ENCODE measurements at regions not wholly inside any gene's neighbourhood (a gene's known extent, or its start where the extent isn't known, plus 50 kb on each side); places are given as distances from the start of the nearest gene placed in this dataset.

DNA sequence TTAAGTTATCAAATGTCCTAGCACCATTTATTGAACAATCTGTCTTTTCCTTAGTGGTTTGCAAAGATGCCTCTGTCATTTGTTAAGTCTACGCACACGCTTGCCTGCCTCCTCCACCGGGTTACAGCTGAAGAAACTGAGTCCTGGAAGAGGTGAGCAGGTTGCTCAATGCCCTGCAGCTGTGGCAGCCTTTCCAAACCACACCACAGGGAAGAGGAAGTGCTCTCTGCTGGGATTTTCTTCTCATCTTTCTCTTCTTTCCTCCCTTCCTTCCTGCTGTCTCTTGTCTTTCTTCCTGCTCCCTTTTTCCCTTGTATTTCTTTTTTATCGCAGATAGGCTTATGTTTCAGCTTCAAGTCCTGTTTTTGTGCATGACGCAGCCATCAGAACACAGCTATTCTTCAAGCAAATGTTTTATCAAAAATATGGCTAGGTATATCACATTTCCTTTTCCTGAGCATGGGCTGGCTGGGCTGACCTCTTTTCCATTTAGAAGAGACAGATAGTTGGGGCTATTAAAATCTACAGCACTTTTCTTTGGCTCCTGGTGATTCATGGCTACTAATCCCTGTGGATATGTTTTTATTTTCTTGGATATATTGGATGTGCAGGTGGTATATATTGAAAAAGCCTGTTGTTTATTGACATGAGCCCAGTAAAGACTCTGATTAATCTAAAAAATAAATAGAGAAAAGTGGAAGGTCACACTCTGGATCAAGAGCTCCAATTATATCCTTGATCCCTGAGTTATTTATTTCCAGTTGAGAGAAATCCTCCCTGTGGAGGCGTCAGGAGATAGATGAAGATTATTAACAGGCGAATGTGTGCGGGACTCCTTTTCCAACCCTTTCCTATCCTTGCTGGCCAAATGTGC, 214.6 kb downstream of the TSN start:
- DNase-seq = no peak

GRCh38 chr2:121972203-121972602, 216.8 kb downstream of the TSN start:
- DNase-seq = no peak

DNA sequence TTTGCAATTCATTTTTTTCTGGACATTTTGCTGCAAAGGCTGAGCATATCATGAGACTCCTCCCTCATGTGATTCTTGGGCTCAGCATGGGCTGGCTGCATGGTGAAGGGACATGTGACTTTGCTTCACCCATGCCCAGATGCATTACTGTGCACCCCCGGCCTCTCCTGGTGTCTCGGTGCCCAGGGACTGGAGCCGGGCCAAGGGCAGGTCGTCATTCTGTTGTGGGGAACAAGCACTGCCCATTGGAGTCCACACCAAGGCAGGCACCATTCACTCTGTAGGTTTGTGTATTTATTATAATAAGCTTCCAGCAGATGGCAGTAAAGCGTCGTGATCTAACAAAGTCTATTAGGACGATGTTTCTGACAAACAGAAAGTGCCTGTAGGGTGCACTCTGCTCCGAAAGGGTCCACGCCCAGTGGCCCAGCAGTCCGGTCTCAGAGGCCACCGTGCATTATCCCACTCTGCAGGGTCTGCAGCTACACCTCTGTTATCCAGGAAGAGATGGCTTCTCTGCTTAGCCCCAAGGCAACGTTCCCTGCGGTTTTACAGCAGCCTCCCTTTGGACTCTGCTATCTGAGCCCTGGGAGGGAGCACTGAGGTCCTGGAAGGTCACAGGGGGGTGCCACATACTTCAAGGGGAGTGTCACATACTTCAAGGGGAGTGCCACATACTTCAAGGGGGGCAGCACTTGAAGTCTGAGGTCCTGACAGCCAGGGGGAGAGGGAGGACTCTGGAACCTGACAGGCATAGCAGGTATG, 219.6 kb downstream of the TSN start:
- DNase-seq = peak; percentile 16

- no peak for DNase-seq
Observed at GRCh38 chr2:121976926-121977325, 221.5 kb downstream of the TSN start.

- DNase-seq = no peak
Observed at GRCh38 chr2:121977326-121977725, 221.9 kb downstream of the TSN start.

GRCh38 chr2:121992700-121993099, 237.2 kb downstream of the TSN start:
- no peak for DNase-seq

- no peak for DNase-seq
Observed at GRCh38 chr2:121993682-121994081, 238.2 kb downstream of the TSN start.

DNA sequence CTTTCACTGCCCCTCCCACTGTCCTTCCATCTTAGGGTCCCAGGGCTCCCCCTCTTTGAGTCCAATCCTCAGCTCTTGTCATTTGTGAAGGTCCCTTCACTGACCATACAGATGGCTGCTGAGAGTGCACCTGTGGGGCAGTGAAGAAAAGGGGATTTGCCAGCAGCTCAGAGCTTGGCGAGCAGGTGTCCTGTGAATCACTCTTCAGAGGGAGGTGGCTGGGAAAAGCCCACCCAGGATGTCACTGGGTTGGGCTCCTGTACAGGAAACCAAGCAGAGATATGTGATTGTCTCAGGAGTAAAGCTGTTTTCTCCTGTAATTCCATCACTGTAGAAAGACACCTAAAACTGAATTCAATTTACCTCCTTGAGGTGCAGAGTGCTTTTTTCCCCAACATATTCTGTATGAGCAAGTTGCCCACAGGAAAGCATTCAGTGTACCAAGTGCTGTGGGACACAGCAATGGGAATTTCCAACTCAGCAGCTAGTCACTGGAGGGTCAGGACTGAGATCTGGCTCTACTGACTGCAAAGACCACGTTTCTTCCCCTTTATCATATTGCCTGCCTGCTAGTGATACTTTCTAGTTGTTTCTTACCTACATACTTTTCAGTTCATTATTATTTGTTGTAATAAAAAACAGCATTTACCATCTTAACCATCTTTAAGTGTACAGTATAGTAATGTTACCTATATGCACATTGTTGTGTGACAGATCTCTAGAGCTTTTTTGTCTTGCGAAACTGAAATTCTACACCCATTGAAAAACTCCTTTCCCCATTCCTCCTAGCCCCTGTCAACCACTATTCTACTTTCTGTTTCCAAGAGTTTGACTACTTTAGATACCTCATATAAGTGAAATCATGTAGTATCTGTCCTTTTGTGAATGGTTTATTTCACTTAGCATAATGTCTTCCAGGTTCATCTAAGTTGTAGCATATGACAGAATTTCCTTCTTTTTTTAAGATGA, 239.1 kb downstream of the TSN start:
- DNase-seq = no peak

- DNase-seq = no peak
Observed at GRCh38 chr2:121998751-121999150, 243.3 kb downstream of the TSN start.

GRCh38 chr2:121999264-121999663, 243.8 kb downstream of the TSN start:
- no peak for DNase-seq

- no peak for DNase-seq
Observed at GRCh38 chr2:122000556-122001340, 245.3 kb downstream of the TSN start.

- no peak for DNase-seq
Observed at GRCh38 chr2:122001441-122001874, 246.0 kb downstream of the TSN start.

DNA sequence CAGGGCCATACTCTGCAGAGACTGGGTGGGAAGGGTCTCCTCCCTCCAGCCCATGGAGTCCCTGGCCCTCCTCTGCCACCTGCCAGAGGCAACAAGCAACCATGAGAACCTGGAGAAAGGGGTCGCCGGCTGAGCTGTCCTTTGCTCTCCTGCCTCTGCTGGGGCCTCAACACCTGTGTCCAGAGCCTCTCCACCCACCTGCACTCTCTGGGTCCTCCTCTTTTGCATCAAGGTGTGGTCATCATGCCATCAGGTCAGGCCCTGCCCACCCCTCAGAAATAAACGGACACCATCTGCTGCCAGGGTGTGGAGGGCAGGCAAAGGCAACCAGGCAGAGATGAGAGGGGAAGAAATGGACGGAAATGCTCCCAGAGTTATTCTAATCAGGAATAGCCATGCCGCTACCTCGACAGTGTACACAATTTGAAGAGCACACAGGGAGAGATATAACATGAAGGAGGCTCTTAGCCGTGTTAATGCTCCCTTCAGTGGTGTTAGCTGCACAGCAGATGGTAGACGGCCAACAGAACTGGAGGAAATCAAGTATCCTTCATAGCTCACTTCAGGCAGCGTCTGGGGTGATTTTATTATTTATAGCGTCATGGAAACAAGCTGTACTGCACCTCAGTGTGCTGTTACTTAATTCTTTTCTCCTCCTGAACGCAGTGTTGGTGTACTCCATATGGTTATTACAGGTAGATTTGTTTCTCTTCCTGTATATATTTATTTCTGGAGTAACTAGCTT, 247.9 kb downstream of the TSN start:
- DNase-seq = no peak

GRCh38 chr2:122007126-122007525, 251.7 kb downstream of the TSN start:
- DNase-seq = no peak

GRCh38 chr2:122007577-122007976, 252.1 kb downstream of the TSN start:
- no peak for DNase-seq

GRCh38 chr2:122009561-122009960, 254.1 kb downstream of the TSN start:
- no peak for DNase-seq

DNA sequence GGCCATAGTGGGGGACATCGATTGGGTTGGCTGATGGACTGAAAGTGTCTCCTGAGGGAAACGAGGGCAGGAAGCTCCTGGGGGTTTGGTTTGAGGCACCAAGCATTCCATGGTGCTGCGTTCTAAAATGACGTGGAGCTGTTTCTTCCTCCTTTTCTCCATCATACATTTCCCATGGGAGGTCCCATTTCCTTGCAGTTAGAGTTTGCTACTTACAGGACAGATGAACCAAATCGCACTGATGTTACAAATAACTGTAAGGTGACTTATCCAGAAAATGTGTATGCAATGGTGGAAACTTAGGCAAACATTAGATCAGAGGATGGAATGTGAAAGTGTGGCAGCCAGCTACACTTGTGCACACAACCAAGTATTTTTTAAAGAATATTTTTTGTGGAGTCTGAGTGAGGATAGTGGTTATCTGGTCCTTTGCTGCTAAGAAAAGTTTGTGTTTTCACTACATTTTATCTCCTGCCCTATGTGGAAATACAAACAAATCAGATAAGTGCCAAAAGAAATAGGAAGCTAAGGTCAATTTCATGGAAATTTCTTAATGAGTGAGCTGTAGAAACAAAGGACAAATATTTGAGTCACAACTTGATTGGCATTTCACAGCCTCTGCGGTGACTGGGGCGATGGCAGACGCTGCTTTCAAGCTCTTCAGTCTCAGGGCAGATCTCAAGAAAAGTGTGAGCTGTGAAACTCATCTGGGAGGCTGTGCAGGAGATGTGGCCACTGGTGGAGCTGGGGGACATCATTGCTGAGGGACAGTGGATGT, 256.2 kb downstream of the TSN start:
- DNase-seq = no peak

DNA sequence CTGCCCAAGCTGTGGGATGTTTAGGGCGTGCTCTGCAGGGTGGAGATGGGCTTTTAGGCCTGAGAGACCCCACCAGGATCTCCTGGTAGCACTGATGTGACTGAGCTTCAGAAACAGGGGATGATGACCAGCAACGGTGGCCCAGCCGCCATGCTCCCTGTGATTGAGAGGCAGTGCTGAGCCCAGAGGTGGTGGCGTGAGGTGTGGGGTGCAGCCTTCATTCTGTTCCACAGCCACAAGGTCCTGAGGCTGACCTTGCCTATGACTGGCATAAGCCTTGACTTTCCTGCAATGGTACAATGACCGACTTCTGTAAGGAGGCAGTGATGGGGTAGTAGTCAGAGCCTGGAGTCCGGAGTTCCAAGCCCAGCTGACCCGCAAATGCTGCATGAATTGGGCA, 263.3 kb downstream of the TSN start:
- DNase-seq = no peak

DNA sequence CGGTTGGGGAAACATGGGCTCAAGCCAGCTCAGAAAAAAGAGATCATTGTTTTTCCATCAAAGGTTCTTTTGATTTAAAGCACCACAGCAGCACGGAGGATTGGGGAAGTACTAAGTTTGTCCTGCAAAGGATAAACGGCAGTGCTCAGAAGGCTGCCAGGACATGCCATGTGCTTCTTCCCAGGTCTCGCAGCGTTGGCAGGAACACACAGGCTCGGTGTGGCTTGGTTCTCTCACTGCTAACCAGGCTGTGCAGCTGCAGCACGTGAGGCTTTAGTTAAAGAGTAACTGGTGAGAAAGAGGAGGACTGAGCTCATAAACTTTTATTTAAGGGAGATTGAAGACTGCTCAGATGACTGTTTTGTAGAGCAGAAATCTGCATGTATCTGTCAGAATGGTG, 264.3 kb downstream of the TSN start:
- no peak for DNase-seq

DNA sequence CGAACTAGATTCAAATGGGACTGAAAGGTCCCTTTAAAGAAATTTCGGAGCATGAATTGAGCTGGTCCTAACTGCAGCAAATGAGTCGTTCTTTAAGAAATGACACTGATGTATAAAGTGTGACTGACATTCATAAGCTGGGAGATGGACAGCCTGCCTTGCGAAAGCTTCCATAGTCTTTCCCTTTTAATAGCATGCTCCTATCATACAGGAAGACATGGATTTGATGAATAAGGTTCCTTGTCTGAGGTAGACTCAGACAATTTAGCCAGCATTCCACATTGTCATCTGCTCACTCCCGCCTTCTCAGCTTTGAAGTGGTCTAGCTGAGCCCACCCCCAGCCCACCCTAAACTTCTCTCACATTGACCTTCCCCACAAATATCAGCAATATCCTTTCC, 264.9 kb downstream of the TSN start:
- no peak for DNase-seq

DNA sequence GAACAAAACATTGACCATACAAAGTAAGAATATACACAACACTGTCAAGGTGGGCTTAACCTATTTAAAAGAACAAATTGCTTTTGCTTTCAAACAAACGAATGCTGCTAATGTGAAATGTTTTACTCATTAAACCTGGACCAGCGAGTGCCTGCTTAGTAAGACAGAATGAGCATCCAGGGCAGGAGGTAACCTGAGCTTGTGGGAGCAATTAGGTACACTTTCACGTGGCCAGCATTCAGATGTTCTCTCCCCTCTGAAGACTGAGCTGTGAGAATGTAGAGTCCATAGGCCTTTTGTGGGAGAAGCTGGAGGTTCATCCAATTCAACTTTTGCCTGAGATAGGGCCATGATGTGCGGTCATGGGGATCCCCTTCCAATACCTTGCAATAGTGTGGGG, 266.5 kb downstream of the TSN start:
- no peak for DNase-seq
